NCI-H187 (cell line): ENCODE measurements at regions not wholly inside any gene's neighbourhood (a gene's known extent, or its start where the extent isn't known, plus 50 kb on each side); places are given as distances from the start of the nearest gene placed in this dataset.
"Not testable (repeated sequence)": the region's sequence is repeated elsewhere in the genome, so short reads cannot be mapped to it uniquely, and the experiment has no call there.

Experiments used
- DNase-seq, 2 experiments: peaks; one replicate each; lab custom pipeline; 2025; lab: John Stamatoyannopoulos, UW

DNA sequence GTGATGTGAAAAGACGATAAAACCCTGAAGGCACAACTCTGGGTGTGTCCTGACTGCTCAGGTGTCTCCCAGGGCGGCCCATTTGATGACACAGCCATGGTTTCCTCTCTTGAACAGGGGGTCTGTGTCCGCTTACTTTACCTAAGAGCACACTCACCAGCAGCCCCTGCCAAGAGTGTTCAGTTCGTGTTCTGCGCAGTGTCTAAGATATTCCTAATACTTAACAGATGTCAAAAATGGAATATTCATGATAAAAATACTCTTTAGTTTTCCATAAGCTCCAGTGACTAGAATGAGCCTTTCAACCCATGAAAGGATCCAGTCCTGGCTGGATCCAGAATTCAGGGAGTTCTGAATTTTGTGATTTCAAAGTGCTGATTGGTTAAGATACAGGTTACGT lies 492.4 kb downstream of the TNS3 start:
- no peak for DNase-seq

DNA sequence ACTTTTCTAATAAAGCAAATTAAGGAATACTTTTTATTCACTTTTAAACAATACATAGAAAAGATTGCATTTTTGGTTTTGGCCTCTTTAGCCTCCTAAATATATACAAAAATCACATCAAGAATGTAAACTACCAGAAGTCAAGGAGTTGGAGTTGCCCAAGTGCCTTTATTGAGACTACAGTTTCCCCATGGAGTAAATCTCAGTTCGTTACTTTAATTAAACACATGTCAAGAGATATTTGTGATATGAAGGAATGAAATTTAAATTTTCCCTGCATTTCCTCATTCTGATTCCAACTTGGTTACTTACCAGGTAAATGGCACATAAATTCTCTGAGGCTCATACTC lies 492.9 kb downstream of the TNS3 start:
- DNase-seq, result no peak

DNA sequence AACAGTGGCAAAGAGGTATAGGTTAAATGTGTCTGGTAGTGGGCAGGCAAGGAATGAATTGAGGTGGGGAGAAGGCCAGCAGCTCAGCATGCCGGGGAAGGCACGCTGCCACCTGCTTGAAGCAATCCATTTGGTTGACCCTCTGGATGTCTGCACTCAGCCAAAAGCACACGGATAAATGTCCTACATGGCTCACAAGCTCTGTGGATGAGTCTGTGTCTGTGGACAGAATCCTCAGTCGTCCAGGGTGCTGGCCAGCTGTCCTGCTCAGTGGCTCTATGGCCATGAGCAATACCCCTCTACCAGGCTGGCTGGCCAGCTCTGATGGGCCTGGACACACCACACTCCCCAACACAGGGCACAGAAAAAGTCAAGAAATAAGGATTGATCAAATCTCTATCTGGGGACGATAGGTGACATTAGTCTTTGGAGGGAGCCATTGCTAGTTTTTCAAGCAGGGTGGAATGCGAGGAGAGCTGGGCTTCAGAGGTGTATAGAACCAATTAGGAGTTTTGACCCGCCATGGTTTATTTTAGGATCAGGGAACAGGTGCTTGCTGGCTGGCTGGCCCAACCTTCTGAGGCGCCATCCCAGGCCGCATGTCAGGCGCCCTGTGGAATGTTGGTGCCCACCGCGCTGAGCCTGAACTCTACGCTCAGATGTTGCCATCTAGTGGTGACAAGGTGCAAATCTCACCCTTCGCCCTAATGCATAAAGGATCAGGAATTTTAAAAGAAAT lies 493.4 kb downstream of the TNS3 start:
- DNase-seq, result no peak

DNA sequence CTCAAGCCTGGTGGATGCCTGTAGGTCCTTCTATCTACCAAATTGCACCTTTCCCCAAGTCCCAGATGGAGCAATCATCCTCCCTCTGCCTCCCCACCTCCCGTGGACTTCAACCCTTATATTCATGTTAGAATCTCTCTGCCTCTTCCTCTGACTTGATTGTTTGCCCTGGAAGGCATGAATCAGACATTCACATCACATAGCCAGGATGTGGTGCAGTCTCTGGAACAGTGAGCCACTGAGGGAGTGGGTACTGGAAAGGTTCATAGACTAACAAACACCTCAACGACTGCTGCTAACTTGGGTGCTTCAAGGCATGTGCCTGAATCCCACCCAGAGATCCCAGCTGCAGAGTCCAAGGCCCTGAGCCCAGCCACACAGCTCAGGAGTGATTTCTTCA lies 494.0 kb downstream of the TNS3 start:
- no peak for DNase-seq

DNA sequence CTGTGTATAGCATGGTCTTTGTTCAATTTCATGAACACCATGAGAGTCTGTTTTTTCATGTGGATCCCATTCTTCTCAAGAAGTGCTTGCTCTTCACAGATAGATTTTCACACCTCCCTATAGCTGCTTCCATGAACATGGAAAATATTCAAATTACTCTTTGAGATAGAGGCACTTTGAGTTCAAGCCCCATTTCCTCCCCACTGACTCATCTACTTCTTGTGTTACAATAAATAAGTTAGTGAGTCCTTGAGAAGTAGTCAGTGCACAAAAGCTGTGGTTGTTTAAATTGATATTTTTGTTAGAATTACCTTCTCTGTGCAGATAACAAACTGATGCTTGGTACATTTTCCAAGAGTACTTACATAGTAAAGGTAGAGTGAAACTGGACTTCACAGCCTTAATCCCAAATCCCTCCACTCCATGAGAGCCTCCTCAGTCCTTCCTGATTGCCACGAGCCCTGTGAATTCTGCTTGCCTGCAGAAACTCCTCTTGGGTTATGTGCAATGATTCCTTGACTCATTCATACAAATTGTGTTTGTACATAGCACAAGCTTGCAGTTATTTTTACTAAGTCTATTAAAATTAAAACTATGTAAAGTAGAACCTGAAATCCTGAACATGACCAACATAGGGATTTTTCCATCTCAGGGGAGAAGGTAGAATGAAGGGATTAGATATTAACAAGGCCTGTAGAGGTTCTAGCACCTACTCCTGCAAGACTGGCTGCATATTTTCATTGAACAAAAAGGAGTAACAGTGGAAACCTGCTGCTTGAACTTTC lies 496.2 kb downstream of the TNS3 start:
- DNase-seq, result no peak

DNA sequence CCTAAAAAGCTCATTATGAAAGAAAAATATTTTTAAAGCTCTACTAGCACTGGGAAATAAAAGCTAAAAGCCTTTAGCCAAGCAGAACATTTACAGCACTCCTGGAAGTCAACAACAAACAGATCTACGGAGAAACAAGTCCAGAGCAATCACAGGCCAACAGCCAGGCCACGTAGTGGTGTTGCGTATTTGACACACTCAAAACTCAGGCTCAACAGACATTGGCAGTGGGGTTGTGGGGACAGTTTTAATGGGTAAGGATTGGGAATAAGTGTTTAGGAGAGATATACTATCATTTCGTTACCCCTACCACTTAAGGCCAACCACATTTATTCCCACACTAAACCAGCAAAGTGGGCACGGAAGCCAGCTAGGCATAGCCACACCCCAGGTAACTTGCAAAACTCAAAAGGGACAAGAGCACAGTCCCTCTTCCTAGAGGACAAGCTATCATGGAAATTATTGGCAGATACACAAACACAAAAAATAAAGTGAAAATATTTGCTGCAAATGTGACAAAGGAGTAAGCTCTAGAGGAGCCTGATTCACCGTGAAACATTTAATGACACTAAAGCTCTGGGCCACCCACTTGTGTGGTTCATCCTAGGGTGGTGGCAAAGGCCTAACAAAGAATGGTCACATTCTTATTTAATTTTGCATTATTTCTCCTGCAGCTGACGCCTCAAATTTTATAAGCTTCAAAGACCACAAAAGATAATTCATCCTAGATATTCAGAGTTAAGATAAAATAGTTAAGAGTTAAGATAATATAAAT lies 498.2 kb downstream of the TNS3 start:
- no peak for DNase-seq

DNA sequence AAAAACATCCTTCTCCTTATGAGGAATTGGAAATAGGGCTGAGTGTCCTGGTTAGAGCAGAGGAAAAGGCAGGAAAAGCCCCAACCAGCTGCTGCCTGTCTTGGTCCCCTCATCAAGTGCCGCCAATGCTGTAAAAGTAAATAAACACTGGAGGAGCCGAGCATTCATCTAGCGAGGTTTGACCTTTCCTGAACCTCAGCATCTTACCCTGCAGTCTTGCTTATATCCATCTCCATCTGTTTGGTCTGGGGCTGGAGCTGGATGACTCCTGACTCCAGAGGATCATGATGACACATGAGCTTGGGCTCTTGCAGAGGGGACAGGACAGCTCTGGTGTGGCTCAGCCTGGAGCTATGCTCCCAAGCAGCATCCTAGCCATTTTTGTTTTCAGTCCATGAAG lies 501.1 kb downstream of the TNS3 start:
- no peak for DNase-seq

DNA sequence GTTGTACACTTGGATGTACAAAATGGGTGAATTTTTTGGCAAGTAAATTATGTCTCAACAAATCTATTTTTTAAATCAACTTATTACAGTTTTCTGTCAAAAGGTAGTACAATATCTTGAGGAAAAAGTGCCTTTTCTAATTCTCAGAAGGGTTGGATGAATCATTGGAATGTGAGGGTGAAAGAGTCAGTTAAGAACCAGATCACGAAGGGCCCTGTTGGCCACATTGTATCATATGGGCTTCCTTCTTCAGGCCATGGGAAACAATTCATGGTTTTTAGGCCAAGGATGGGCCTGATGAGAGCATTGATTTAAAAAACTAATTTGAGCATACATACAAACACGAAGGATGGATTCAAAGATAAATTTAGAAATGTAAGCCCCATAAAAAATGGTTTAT lies 503.7 kb downstream of the TNS3 start:
- DNase-seq, result no peak

DNA sequence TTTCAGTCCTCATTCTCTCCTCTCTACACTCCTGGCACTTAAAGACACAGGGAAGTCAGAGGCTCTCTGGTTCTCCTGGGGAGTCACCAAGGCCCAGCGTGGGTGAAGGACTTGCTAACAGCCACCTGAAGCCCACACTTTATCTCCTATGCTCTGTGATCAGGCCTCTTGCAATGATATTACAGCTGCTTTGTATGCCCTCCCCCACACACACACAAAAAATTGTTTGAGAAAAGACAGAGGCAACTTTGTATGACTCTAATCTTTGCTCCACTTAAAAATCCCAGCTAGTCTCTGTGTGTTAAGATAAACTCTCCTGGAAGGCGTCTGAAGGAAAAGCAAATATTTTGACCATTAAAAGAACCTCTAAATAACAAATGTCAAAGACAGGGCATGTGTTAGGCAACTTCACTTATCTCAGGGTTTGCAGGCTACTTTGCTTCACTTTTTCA lies 507.2 kb downstream of the TNS3 start:
- no peak for DNase-seq

DNA sequence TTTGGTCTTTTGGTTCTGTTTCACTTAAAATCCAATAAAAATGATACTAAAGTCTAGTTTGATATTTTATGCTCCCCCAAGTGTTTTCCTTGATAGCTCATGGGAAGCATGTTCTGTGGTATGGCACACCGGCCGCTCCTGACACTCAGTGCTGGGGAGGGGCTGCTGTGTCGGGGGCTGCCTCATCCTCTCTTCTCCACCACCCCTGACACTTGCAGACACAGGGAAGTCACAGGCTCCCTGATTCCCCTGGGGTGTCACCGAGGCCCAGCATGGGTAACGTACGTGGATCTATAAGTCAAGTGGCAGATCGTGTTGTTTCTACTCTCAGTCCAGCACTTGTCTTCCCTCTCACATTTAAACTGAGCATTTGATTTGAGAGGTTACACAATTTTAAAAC lies 508.6 kb downstream of the TNS3 start:
- DNase-seq, result no peak

DNA sequence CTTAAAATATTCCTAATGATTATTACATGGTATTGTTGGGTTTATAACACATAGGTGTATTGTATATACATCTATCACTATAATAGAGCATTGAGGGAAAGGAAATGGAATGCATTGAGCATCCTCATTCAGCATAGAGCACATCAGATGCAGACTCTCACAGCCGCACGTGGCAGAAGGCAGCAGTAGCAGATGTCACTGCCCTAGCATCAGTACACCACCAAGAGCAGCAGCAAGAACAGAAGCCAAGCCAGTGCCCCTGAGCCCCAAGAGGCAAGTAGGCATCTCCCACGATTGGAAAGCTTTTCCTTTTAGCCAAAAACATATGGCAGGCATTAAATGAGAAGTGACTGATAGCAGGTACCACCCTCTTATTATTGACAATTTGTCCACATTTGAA lies 510.0 kb downstream of the TNS3 start:
- no peak for DNase-seq

DNA sequence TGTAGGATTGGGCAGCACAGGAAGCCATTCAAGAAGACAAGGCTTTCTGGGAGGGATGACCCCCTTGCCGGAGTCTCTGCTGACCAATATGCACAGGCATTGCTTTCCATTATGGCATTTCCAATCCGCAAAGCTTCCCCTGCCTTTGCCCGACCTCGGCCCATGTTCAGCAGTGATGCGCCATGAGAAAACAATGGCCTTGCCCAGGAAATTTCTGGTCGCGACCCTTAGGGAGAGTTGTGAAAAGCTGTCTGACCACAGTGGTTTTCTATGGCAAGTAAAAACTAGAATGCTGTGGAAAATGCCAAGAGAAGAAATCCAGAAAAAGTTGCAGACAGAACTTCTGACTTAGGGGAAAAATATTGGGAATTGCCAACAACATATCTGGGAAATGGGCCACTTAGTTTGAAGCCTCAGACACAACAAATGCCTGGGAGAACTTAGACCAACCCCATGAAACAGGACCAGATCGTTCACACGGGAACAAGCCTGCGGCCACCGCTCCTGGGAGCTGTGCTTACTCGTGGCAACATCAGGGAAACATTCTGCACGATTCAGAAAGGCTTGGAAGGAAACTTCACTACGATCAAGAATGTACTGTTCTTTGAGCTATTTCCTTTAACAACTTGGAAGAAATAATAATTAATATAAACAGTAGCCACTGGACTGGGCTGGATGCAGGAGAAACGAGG lies 512.4 kb downstream of the TNS3 start:
- DNase-seq, result no peak

DNA sequence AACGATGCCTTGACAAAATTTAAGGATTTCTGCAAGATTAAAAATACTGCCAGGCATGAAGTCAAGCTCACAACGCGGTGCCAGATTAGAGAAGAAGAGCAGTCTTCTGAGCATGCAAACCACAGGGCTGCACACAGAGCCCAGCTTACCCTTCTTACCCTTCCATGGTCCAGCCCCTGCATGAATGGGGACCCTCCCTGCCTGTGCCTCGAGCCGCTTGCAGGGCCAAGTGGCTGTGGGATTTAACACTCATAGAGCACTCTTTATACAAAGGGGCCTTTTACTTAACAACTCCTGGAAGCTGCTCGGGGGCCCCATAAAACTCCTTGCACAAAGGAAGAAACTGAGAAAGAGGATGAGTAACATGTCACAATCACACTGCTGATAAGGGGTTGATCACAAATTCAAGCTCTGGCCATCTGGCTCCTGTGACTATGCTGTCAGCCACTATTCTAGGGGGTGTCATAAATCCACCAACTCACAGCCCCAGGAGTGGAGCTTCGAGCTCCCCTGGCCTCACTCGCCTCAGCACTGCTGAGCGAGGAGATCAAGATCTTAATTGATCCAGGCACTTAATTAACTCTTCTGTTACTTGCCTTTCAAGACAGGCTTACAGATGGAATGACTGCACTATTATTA lies 514.8 kb downstream of the TNS3 start:
- no peak for DNase-seq

DNA sequence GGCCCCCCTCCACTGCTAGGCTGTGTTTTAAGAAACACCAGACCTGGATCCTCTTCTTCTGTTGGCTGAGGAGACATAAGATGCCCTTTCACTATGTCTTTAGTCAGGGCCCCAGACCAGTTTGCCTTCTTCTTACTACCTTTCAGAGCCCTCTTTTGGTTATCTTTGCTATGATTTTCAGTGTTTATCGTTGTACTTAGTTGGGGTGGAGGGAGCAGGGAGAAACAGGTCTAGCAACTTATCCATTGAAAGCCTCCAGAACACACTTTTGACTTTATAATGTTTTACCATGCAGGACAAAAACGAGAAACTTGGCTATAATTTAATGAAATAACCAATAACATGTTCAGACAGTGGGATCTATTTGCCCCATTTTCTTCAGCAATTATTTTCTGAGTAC lies 525.2 kb downstream of the TNS3 start:
- no peak for DNase-seq

DNA sequence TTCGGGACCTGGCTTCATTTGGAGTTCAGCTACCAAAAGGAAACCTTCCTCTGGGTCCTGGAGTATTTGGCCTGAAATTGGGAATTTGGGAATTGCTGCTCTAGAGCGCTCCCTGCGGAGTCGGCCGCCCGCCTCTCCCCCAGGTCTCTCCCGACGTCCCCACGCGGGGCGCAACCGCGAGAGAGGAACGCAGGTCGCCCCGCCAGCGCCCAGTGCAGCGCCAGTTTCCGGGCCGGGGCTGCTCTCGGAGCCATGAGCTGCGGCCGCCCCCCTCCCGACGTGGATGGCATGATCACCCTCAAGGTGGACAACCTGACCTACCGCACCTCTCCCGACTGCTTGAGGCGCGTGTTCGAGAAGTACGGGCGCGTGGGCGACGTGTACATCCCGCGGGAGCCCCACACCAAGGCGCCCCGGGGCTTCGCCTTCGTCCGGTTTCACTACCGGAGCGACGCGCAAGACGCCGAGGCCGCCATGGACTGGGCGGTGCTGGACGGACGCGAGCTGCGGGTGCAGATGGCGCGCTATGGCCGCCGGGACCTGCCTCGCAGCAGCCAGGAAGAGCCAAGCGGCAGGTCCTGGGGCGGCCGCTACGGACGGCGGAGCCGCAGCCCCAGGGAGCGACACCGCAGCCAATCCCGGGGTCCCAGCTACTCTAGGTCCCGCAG lies 529.2 kb downstream of the TNS3 start:
- not testable (repeated sequence) for DNase-seq

DNA sequence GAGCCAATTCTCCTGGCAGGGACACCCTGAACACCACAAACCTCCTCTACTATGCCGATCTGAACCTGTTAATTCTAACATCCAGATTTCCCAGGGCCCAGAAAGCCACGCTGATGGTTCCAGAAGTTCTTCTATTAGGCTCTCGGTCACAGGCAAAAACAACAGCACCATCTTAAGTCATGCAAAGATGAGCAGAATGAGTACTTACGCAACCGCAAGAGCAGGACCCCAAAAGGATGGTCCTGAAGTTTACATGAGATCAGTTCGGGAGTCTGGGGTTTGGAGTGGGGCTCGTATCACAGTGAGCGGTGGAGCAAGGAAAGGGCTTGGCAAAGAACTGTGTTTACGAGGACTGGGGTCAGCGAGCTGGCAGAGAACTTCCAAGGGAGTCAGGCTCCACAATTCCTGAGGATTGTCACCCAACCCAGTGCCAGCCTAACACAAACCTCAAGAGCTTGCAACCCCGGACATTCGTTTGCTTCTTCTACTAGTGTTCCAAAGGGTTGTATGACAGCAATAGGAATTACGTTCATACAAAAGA lies 532.6 kb downstream of the TNS3 start:
- DNase-seq, result no peak

DNA sequence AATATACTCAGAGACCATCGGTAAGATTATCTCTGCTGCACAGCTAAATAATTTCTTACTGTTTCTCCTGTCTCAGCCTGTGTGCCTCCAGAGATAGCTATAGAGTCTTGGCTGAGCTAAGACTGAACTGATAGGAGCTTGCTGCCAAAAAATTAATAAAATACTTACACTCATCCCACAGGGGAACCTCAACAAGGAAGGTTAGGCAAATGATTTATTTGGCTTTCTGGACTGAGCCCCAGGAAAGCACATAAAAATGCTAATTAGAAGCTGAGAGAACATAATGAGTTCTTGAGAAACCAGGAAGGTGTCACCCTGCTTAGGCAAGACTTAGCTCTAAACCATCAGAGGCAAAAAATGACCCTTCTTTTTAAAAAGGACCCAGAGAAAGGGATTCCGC lies 534.5 kb downstream of the TNS3 start:
- DNase-seq, result no peak

DNA sequence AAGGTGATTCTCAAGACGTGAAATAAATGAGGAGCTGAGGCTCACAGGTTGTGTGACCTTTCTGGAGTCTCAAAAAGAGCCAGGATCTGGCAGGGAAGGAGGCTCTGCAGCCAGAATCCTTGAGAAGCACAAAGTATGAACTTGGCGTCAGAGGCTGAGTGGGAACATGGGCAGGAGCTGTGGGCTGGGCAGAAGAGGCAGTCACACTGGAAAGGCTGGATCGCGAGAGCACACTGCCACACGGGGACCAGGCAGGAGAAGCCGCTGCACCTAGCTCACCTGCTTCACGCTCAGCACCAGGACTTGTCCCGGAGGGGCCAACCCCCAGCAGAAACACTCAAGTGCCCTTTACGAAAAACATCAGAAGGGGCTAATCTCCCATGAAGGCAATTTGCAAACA lies 535.0 kb downstream of the TNS3 start:
- no peak for DNase-seq

DNA sequence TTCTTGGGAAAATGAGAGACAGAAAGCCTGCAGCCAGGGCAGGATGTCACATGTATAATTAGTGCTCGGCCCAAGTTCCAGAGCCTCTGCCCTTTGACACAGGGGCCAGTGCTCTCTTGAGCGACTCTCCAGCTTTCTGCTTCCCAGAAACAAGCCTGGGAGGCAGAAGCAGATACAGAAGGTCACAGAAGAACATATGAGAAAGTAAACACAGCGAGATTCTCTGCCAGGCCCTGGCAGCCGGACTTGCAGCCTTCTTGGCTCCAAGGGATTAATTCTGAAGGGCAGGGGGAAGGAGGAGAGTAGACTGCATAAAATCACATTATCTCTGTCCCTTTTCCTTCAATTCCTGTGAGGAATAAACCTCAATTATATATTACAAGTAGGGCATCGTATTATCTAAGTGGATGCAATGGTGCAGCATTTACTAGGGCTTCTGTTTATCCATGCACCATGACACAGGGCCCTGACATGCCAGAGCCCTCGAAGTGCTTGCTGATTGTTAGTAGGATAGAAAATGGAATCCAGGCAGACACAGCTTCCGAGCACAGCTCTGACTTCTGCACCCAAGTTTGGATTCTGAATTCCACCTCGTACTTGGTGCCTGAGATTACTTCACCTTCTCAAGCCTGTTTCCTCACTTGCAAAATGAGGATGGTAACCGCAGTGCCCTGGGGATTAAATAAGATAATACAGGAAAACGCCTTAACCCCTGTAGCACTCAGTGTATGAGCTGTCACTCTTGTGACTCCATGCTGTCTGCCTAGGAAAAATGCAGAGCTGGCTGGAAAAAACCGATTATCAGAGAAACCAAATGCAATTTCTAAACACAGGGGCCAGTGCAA lies 536.5 kb downstream of the TNS3 start:
- no peak for DNase-seq

DNA sequence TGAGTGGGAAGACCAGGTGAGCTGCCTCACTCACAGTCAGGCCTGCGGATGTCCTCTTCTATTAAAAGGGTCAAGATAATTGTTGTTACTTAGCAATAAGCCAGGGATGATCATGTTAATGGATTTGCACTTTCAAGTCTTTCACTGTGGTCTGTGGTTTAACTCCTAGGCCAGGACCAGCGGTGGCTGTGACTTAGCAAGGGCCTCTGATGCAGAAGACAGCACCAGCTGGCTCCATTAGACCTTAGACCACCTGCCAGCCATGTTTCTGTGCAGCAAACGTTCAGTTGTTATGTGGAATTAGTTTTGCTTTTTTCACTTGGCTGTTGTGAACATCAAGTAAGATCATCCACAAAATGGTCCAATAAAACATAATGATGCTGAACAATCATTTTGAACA lies 537.3 kb downstream of the TNS3 start:
- no peak for DNase-seq
